ENCODE measurements at regions not wholly inside any gene's neighbourhood (a gene's known extent, or its start where the extent isn't known, plus 50 kb on each side); places are given as distances from the start of the nearest gene placed in this dataset.

DNA sequence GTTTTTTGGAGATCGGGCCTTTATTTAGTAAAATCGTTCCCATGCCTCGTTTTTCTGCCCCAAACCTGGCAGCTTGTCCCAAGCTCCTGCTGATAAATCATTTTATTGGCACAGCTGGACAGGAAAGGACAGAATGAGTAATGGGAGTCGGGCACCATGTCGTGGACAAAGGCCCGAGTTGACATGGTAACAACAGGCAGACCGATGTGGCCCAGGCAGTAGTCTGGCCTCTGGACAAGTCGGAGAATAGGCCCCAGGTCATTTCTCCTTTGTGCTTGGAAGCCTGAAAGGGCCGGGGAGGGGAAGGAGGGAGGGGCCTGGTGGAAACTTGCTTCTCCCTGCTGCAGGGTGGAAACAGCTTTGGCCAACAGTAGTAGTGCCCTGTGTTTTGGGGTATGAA is 234.9 kb downstream of the SUDS3 start:
- H3K36me3 Mint-ChIP-seq, result peaks cover 24% of the 10 kb centered on the region
- DNase-seq (ENCODE audit: low spot score) (peak; percentile 16), ATAC-seq (peak; percentile 80)
- POLR2A ChIA-PET, result no interaction called here
- peaks cover 4% of the 10 kb centered on the region; the same call in 1 of the 2 replicates for H3K27me3 Mint-ChIP-seq (ENCODE audit: low read depth)
- CTCF ChIA-PET, result interaction anchor here (0.6 to 1.7 kb wide), 4 partner anchors 11 to 496 kb away, joined by 3 to 6 read pairs (median 3); no protein-coding TSS in a partner anchor
- no peak overlapping the region for H3K27ac Mint-ChIP-seq
- no peak overlapping the region for H3K4me3 Mint-ChIP-seq
- H3K4me1 Mint-ChIP-seq, result peaks cover 38% of the 10 kb centered on the region
- TF ChIP-seq, protein P1, sequence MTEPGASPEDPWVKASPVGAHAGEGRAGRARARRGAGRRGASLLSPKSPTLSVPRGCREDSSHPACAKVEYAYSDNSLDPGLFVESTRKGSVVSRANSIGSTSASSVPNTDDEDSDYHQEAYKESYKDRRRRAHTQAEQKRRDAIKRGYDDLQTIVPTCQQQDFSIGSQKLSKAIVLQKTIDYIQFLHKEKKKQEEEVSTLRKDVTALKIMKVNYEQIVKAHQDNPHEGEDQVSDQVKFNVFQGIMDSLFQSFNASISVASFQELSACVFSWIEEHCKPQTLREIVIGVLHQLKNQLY (CRISPR knock-in tag; IDR thresholded peaks at IDR 0.05), result no peak
- TF ChIP-seq CREB1 (CRISPR knock-in tag; IDR thresholded peaks at IDR 0.05) (no peak), SMAD4 (CRISPR knock-in tag; IDR thresholded peaks at IDR 0.05) (no peak), ZNF232 (CRISPR knock-in tag; IDR thresholded peaks at IDR 0.05) (no peak), ZNF121 (CRISPR knock-in tag; IDR thresholded peaks at IDR 0.05) (no peak)
- TF ChIP-seq, protein P2, sequence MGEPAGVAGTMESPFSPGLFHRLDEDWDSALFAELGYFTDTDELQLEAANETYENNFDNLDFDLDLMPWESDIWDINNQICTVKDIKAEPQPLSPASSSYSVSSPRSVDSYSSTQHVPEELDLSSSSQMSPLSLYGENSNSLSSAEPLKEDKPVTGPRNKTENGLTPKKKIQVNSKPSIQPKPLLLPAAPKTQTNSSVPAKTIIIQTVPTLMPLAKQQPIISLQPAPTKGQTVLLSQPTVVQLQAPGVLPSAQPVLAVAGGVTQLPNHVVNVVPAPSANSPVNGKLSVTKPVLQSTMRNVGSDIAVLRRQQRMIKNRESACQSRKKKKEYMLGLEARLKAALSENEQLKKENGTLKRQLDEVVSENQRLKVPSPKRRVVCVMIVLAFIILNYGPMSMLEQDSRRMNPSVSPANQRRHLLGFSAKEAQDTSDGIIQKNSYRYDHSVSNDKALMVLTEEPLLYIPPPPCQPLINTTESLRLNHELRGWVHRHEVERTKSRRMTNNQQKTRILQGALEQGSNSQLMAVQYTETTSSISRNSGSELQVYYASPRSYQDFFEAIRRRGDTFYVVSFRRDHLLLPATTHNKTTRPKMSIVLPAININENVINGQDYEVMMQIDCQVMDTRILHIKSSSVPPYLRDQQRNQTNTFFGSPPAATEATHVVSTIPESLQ (CRISPR knock-in tag; IDR thresholded peaks at IDR 0.05), result no peak
- TF ChIP-seq, protein P3, sequence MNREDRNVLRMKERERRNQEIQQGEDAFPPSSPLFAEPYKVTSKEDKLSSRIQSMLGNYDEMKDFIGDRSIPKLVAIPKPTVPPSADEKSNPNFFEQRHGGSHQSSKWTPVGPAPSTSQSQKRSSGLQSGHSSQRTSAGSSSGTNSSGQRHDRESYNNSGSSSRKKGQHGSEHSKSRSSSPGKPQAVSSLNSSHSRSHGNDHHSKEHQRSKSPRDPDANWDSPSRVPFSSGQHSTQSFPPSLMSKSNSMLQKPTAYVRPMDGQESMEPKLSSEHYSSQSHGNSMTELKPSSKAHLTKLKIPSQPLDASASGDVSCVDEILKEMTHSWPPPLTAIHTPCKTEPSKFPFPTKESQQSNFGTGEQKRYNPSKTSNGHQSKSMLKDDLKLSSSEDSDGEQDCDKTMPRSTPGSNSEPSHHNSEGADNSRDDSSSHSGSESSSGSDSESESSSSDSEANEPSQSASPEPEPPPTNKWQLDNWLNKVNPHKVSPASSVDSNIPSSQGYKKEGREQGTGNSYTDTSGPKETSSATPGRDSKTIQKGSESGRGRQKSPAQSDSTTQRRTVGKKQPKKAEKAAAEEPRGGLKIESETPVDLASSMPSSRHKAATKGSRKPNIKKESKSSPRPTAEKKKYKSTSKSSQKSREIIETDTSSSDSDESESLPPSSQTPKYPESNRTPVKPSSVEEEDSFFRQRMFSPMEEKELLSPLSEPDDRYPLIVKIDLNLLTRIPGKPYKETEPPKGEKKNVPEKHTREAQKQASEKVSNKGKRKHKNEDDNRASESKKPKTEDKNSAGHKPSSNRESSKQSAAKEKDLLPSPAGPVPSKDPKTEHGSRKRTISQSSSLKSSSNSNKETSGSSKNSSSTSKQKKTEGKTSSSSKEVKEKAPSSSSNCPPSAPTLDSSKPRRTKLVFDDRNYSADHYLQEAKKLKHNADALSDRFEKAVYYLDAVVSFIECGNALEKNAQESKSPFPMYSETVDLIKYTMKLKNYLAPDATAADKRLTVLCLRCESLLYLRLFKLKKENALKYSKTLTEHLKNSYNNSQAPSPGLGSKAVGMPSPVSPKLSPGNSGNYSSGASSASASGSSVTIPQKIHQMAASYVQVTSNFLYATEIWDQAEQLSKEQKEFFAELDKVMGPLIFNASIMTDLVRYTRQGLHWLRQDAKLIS (CRISPR knock-in tag; IDR thresholded peaks at IDR 0.05; ENCODE audit: borderline replicate concordance), result no peak
- TF ChIP-seq, protein P4, sequence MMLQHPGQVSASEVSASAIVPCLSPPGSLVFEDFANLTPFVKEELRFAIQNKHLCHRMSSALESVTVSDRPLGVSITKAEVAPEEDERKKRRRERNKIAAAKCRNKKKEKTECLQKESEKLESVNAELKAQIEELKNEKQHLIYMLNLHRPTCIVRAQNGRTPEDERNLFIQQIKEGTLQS (CRISPR knock-in tag; conservative IDR thresholded peaks at IDR 0.05), result no peak
- peaks cover 26% of the 10 kb centered on the region for H3K9me3 Mint-ChIP-seq

DNA sequence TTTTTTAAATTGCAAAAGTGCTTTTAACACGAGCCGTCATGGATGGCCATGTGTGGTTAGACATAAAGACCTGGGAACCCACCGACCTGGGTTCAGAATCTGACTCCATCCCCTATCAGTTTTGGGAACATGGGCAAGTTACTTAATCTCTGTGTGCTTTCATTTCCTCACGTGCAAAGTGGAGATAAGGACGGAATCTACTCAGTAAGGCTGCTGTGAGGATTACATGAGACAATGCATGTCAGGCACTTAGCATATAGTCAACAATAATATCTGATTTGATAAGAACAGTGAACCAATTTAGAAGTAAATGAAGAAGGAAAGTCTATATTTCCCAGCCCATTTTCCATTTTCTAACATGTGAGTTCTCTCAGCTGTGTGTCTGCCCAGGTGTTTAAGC is 235.4 kb downstream of the SUDS3 start:
- no peak overlapping the region for H3K27ac Mint-ChIP-seq
- peaks cover 26% of the 10 kb centered on the region for H3K9me3 Mint-ChIP-seq
- CTCF ChIA-PET, result interaction anchor here (0.6 to 1.7 kb wide), 2 partner anchors 11 to 496 kb away, joined by 3 to 6 read pairs; no protein-coding TSS in a partner anchor
- TF ChIP-seq ZNF396 (CRISPR knock-in tag; IDR thresholded peaks at IDR 0.05; ENCODE audit: borderline replicate concordance) (no peak), SOX15 (CRISPR knock-in tag; IDR thresholded peaks at IDR 0.05) (no peak), ETV6 (CRISPR knock-in tag; IDR thresholded peaks at IDR 0.05) (no peak), CBFB (CRISPR knock-in tag; IDR thresholded peaks at IDR 0.05; ENCODE audit: low read depth) (no peak), CREB1 (CRISPR knock-in tag; IDR thresholded peaks at IDR 0.05) (no peak), SMAD3 (CRISPR knock-in tag; IDR thresholded peaks at IDR 0.05; ENCODE audit: borderline replicate concordance) (no peak), FOXK1 (CRISPR knock-in tag; IDR thresholded peaks at IDR 0.05) (no peak), TEAD1 (CRISPR knock-in tag; IDR thresholded peaks at IDR 0.05) (no peak), NR2C2 (CRISPR knock-in tag; IDR thresholded peaks at IDR 0.05) (no peak), EMX1 (CRISPR knock-in tag; IDR thresholded peaks at IDR 0.05) (no peak)
- TF ChIP-seq, protein P1 (CRISPR knock-in tag; IDR thresholded peaks at IDR 0.05), result no peak
- TF ChIP-seq, protein P5, sequence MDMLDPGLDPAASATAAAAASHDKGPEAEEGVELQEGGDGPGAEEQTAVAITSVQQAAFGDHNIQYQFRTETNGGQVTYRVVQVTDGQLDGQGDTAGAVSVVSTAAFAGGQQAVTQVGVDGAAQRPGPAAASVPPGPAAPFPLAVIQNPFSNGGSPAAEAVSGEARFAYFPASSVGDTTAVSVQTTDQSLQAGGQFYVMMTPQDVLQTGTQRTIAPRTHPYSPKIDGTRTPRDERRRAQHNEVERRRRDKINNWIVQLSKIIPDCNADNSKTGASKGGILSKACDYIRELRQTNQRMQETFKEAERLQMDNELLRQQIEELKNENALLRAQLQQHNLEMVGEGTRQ (CRISPR knock-in tag; IDR thresholded peaks at IDR 0.05), result no peak
- TF ChIP-seq, protein P6, sequence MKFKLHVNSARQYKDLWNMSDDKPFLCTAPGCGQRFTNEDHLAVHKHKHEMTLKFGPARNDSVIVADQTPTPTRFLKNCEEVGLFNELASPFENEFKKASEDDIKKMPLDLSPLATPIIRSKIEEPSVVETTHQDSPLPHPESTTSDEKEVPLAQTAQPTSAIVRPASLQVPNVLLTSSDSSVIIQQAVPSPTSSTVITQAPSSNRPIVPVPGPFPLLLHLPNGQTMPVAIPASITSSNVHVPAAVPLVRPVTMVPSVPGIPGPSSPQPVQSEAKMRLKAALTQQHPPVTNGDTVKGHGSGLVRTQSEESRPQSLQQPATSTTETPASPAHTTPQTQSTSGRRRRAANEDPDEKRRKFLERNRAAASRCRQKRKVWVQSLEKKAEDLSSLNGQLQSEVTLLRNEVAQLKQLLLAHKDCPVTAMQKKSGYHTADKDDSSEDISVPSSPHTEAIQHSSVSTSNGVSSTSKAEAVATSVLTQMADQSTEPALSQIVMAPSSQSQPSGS (CRISPR knock-in tag; IDR thresholded peaks at IDR 0.05; ENCODE audit: borderline replicate concordance, low read depth), result no peak
- TF ChIP-seq, protein P7, sequence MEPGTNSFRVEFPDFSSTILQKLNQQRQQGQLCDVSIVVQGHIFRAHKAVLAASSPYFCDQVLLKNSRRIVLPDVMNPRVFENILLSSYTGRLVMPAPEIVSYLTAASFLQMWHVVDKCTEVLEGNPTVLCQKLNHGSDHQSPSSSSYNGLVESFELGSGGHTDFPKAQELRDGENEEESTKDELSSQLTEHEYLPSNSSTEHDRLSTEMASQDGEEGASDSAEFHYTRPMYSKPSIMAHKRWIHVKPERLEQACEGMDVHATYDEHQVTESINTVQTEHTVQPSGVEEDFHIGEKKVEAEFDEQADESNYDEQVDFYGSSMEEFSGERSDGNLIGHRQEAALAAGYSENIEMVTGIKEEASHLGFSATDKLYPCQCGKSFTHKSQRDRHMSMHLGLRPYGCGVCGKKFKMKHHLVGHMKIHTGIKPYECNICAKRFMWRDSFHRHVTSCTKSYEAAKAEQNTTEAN (CRISPR knock-in tag; IDR thresholded peaks at IDR 0.05), result no peak
- TF ChIP-seq, protein P8, sequence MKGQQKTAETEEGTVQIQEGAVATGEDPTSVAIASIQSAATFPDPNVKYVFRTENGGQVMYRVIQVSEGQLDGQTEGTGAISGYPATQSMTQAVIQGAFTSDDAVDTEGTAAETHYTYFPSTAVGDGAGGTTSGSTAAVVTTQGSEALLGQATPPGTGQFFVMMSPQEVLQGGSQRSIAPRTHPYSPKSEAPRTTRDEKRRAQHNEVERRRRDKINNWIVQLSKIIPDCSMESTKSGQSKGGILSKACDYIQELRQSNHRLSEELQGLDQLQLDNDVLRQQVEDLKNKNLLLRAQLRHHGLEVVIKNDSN (CRISPR knock-in tag; IDR thresholded peaks at IDR 0.05), result no peak
- TF ChIP-seq, protein P4 (CRISPR knock-in tag; conservative IDR thresholded peaks at IDR 0.05), result no peak

More for the DNA sequence above, 235.4 kb downstream of the SUDS3 start:
- Mint-ChIP-seq H3K36me3 (peaks cover 24% of the 10 kb centered on the region), H3K4me1 (peaks cover 40% of the 10 kb centered on the region), H3K27me3 (ENCODE audit: low read depth) (peaks cover 4% of the 10 kb centered on the region; the same call in 1 of the 2 replicates), H3K4me3 (no peak overlapping the region)
- ATAC-seq, result no peak
- POLR2A ChIA-PET, result no interaction called here
- no peak for DNase-seq (ENCODE audit: low spot score)
